HepG2 (cell line): ENCODE measurements at regions not wholly inside any gene's neighbourhood (a gene's known extent, or its start where the extent isn't known, plus 50 kb on each side); places are given as distances from the start of the nearest gene placed in this dataset.

Experiments
- GFI1 ChIP-seq: sonication (generic); formaldehyde crosslinking; IDR thresholded peaks from 2 replicates; pipeline ENCODE4 v1.5.0; 2020; ENCODE audit warnings: missing genetic modification reagents, mild to moderate bottlenecking, borderline replicate concordance
- HOXD1 ChIP-seq: sonication (generic); formaldehyde crosslinking; IDR thresholded peaks from 2 replicates; pipeline ENCODE4 v1.5.0; 2020; ENCODE audit warnings: missing genetic modification reagents
- KLF13 ChIP-seq: sonication (generic); formaldehyde crosslinking; IDR thresholded peaks from 2 replicates; pipeline ENCODE4 v1.4.0; 2020; ENCODE audit warnings: mild to moderate bottlenecking, missing genetic modification reagents
- POLR2AphosphoS5 ChIP-seq: IDR thresholded peaks from 2 replicates; pipeline ENCODE4 v1.6.1; 2012; ENCODE audit warnings: low read depth, low read length
- RFX5 ChIP-seq: IDR thresholded peaks from 2 replicates; pipeline ENCODE4 v1.6.1; 2011; ENCODE audit warnings: low read depth, low read length, improper control_type of control experiment
- TCF12 ChIP-seq, 2 experiments: fragments of 450-650 bp in 1 of 2; sonication (generic) in 1 of 2; formaldehyde crosslinking in 1 of 2; IDR thresholded peaks; 2 replicates each; pipeline versions ENCODE4 v1.6.1 to v1.8.0; 2017 to 2022; ENCODE audit warnings: antibody characterized with exemption in 1 of 2, mild to moderate bottlenecking in 1 of 2, missing genetic modification reagents in 1 of 2, moderate library complexity in 1 of 2
- ZFP36L2 ChIP-seq: sonication (generic); formaldehyde crosslinking; IDR thresholded peaks from 2 replicates; pipeline ENCODE4 v1.4.0; 2020; ENCODE audit warnings: missing genetic modification reagents
- ZNF280D ChIP-seq: sonication (generic); formaldehyde crosslinking; IDR thresholded peaks from 2 replicates; pipeline ENCODE4 v1.5.1; 2020; ENCODE audit warnings: mild to moderate bottlenecking, missing genetic modification reagents
- ZNF460 ChIP-seq: sonication (generic); formaldehyde crosslinking; IDR thresholded peaks from 2 replicates; pipeline ENCODE4 v1.5.1; 2020; ENCODE audit warnings: missing genetic modification reagents, mild to moderate bottlenecking, borderline replicate concordance

DNA sequence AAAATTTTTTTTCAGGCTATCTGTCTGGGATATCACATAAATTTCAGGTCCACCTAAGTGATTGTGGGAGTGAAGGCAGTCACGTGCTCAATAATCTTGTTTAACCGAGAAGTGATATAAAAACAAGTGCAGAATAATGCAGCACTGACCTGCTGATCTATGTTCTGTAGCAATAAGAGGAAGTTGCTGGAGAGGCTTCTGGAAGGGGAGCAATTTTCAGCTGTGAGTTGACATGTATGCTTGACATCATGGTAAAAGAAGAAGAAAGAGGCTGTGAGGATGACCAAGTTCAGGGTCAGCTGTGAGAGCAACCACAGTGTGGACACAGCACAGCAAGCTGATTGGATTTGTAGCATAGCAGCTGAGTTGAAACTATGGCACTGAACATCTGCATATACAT lies 172.0 kb upstream of the PELI2 start:
- TF ChIP-seq ZFP36L2 (CRISPR knock-in tag) (no peak), TCF12 (IDR thresholded peaks at IDR 0.05) (no peak), TCF12 (CRISPR knock-in tag; IDR thresholded peaks at IDR 0.05) (no peak), HOXD1 (no peak), KLF13 (CRISPR knock-in tag) (no peak), ZNF460 (no peak), GFI1 (CRISPR knock-in tag) (no peak), RFX5 (no peak), POLR2AphosphoS5 (no peak), ZNF280D (CRISPR knock-in tag) (no peak)
